GM23248 (cell line): ENCODE measurements at regions not wholly inside any gene's neighbourhood (a gene's known extent, or its start where the extent isn't known, plus 50 kb on each side); places are given as distances from the start of the nearest gene placed in this dataset.

ENCODE experiments used
- EZH2 ChIP-seq: fragments of 200-600 bp; sonication (generic); IDR thresholded peaks from 2 replicates; pipeline ENCODE4 v1.6.1; 2018; ENCODE audit warnings: antibody characterized with exemption, mild to moderate bottlenecking; ENCODE audit not compliant: insufficient read depth, poor library complexity, severe bottlenecking
- EZH2phosphoT487 ChIP-seq: fragments of 200-600 bp; sonication (generic); IDR thresholded peaks from 2 replicates; pipeline ENCODE4 v1.6.1; 2018; ENCODE audit warnings: antibody characterized with exemption, moderate library complexity, mild to moderate bottlenecking, low read depth; ENCODE audit not compliant: insufficient read depth

DNA sequence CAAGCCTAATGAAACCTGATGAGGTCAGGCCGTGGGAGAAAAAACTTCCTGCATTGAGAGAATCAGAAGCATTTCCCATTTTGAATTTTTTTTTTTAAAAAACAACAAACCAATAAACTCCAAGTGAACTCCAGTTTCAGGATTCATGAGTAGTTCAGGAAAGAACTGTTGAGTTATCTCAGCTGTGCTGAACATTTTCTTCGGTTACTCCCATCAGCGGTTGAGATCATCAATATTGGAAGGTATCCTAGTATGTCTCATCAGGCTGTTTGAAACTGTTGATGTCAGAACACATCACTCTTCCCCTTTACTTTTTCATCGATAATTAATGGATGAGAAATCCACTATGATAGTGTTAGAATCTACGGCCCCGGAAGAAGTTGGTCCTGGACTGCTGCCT, 82.4 kb upstream of the ADGRG2 start:
- no peak for TF ChIP-seq EZH2
- TF ChIP-seq EZH2phosphoT487: no peak
